Hepatic stellate cell (primary cell): ENCODE measurements at regions not wholly inside any gene's neighbourhood (a gene's known extent, or its start where the extent isn't known, plus 50 kb on each side); places are given as distances from the start of the nearest gene placed in this dataset.
"Not testable (repeated sequence)": the region's sequence is repeated elsewhere in the genome, so short reads cannot be mapped to it uniquely, and the experiment has no call there.

Experiments
- DNase-seq: peaks from one replicate; pipeline ENCODE4 v3.0.0; 2011; ENCODE audit warnings: low spot score

GRCh38 chr13:90675129-90675528 lies 672.4 kb upstream of the MIR17HG start:
- DNase-seq = no peak

GRCh38 chr13:90680826-90681225 lies 666.7 kb upstream of the MIR17HG start:
- no peak for DNase-seq

DNA sequence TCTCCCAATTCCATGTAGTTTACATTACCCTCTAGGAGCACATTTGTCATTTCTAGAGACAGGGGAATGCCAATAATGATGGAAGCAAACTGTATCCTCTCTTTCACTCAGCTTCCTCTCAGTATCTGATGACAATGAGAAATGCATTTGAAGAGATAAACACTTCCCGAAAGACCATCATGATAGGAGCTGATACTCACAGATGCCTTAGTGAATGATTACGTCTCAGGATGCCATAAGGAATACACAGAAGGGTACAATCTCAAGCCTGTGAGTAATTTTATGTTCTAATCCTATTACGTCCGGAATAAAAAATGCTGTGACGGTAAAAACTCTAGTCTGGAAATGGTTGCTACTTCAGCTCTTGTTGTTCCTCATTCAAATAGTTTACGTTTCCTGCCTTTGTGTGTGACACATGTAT lies 663.8 kb upstream of the MIR17HG start:
- DNase-seq = no peak

DNA sequence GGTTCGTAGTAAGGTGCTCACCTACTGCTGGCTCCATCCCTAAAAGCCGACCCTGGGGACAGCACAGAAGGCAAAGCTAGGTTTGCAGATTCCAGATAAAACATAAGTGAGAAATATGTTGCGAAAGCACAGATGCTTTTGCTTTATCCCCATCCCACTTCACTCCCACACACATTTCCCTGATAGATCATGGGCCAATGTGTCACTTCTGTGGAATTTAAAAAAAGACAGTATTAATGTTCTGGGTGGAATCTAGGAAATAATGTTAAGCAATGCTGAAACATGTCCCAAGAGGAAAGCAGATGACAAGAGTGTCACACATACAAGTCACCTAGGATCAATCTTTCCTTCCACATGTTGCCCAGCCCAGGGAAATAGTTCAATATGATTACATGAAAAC lies 661.0 kb upstream of the MIR17HG start:
- no peak for DNase-seq

GRCh38 chr13:90689111-90689510 lies 658.4 kb upstream of the MIR17HG start:
- no peak for DNase-seq

GRCh38 chr13:90690458-90691080 lies 656.9 kb upstream of the MIR17HG start:
- DNase-seq = no peak

DNA sequence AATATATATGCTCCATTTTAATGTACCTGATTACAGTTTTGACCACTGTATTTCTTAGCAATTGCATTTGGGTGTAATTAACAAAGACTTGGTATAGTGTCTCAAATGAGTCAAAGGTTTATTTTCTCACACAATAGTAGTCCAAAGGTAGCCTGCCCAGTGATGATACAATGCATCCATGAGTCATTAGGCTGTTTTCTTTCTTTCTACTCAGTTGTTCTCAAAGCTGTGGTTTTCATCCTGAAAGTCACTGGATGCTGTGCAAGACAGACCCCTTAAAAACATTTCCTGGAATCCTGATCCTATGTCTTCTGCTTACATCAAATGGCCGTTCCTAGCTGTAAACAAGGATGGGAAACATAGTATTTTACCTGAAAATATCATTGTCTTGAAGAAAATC lies 651.2 kb upstream of the MIR17HG start:
- no peak for DNase-seq

GRCh38 chr13:90696656-90697055 lies 650.8 kb upstream of the MIR17HG start:
- no peak for DNase-seq

GRCh38 chr13:90700340-90700739 lies 647.1 kb upstream of the MIR17HG start:
- DNase-seq = no peak

DNA sequence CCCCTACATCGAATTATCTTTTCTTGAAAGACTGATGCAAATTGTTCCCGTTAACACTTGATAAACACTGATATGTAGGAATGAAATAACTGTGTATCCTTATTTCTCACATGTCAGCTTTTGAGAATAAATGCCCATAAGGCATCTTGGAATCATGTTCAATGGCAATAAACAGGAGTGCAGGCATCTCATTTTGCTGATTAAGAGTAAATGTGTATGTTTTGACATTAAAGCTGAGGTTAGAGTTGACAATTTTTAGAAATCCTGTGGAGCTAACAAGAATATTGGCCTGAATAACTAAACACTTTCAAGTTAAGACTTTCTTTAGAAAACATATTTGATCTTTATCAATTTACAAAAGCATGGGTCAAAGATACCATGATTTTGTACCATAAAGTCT lies 646.2 kb upstream of the MIR17HG start:
- DNase-seq = no peak

DNA sequence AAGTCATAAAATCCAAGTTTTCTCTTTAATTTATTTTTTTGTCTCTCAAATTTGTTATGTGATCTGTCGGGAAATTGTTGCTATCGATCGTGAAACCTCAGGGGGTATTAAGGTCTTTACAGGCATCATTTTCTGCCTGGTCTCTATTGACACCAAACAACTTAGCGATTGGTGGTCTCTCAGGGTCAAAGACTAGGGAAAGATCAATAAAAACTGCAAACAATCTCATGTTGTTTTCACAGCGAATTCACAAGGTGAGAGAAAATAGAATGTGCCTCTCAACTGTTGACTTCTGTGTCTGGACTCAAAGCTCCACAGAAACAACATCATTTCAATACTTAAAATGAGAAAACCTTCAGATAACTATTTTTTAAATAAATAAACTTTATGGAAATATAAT lies 645.4 kb upstream of the MIR17HG start:
- DNase-seq = no peak

- DNase-seq = no peak
Measured at GRCh38 chr13:90706631-90707030, 640.9 kb upstream of the MIR17HG start.

DNA sequence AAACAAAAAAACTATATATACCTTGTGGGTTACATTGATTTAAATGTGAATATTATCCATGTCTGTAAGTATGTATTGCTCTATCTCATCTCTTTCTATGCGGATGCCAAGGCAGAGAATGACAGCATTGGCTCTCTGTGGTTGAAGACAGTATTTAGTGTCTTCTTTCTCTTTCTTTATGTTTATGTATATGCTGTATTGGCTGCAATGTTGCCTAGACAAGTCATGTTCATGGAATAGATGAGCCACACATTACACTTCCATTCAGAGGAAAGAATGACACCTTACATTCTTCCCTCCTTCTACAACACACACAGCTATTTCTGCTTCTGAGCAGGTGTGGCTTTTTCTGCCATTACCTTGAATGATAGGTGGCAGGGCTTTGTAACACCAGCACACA lies 639.4 kb upstream of the MIR17HG start:
- DNase-seq = no peak

GRCh38 chr13:90709319-90709718 lies 638.2 kb upstream of the MIR17HG start:
- no peak for DNase-seq

DNA sequence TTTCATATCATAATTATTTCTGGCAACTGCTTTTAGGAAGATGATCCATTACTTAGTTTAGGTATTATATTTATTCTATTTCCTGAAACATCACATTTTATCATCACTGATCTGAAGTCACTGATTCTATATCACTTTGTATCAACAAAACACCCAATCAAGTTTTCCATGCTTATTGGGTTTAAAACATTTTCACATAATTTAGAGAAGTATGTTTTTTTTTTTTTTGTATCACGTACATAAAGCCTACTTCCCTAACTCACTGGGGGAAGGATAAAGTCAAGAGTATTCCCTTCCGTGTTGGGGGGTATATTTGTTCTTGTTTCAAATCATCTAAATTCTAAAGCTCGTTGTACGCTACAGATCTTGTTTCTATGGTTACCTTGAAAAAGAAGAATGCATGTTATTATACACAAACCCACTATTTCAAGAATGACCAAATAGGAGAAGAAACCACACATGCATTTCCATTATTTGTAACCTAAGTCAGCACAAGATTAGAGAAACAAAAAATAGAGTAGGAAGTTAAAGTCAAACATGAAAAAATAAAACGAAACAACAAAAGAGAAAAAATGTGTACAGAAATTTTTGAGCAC lies 637.2 kb upstream of the MIR17HG start:
- no peak for DNase-seq

DNA sequence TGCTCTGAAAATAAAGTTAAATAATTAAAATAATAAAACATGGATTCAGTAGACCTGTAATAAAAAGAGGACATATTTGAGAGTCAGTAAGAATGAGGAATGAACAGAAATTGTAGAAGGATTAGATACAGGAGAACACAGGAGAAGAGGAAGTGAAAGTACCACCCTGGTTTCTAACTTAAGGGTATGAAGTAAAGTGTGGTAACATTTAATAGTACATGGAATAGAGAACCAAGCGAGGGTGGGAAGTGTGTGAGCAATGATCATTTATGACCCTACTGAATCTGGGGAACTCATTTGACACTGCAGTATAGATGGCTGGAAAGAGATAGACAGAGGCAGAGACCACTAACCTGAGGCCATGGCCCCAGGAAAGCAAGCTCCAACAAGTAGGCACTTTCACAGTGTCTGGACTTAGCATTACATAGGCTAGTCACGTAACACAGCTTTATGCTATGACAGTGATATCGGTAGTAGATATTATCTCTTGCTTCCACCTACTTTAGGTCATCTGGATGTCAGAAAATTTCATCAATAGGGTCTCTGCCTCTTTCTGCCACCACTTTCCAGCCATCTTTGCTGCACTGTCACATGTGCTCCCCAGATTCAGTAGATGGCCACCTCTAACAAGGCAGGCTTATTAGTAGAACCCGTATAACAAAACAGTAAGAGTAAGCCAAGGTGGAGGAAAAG lies 633.9 kb upstream of the MIR17HG start:
- DNase-seq = no peak

GRCh38 chr13:90715485-90715884 lies 632.0 kb upstream of the MIR17HG start:
- DNase-seq = no peak

DNA sequence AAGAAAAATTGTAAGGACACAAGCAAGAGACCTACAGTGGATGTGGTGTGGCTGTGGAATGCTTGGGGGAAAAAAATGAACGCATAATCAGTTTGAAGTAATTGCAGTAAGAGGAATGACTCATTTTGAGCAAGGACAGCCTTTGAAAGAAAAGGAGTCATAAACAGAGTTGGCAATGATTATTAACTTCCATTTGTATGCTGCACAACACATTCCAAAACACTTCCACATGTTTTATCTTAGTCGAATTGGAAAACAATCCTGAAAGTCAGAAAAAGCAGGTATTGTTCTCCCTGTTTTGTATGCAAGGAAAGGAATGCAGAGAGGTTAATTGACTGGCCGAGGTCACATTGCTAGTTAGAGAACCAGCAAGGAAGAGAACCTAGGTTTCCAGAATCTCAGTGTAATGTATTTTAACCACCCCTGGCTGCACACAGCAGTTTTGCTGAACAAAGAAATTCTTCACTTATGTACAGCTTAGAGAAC lies 630.0 kb upstream of the MIR17HG start:
- DNase-seq = no peak

- no peak for DNase-seq
Measured at GRCh38 chr13:90719461-90719860, 628.0 kb upstream of the MIR17HG start.

DNA sequence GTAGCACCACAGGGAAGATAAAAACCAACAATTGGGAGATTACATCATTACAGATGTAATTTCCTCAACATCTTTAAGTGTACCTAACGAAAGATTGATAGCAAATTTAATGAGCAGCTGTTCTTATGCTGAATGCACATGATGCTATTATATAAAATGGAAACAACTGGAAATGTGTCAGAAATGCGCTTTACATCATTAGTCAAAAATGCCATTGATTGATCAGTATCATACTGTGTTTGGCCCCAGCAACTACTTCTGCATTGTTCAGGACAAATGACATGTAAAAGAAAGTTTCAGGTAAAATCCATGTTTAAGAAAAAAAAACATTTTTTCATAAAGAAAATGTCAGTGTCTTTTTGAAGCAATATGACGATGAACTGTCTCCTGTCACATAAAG lies 625.5 kb upstream of the MIR17HG start:
- DNase-seq = no peak

- no peak for DNase-seq
Measured at GRCh38 chr13:90723381-90723780, 624.1 kb upstream of the MIR17HG start.

DNA sequence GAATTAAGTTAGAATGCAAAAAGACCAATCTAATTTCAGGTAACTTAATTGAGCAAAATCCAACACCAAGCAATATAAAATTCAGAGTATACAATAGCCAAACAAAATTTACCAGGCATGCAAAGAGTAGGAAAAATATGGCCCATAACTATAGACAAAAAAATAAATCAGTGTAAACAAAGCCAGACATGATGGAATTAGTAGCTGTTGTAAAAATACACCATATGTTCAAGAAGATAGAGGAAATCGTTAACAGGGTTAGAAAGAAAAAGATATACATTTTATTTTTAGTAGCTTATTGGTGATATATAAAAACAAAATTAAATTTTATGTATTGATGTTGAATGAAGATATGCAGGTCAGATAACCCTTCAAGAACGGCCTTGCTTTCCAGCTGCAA lies 621.1 kb upstream of the MIR17HG start:
- DNase-seq = no peak

GRCh38 chr13:90732049-90732448 lies 615.4 kb upstream of the MIR17HG start:
- no peak for DNase-seq

GRCh38 chr13:90734497-90734896 lies 613.0 kb upstream of the MIR17HG start:
- DNase-seq = not testable (repeated sequence)
